ENCODE measurements at regions not wholly inside any gene's neighbourhood (a gene's known extent, or its start where the extent isn't known, plus 50 kb on each side); places are given as distances from the start of the nearest gene placed in this dataset.

DNA sequence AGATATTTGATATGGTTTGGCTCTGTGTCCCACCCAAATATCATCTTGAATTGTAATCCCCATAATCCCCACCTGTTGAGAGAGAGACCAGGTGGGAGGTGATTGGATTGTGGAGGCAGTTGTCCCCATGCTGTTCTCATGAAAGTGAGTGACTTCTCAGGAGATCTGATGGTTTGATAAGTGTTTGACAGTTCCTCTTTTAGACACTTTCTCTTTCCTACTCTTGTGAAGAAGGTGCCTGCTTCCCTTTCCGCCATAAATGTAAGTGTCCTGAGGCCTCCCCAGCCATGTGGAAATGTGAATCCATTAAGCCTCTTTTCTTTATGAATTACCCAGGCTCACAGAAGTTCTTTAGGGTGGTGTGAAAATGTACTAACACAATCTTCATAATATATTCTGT is 1404.0 kb upstream of the ADGRB3 start:
- intact Hi-C loops (cut with DNase I), result no loop called here
- H3K27ac ChIP-seq, result no peak overlapping the region
- H3K4me3 ChIP-seq, result no peak overlapping the region
- no peaks in the 10 kb centered on the region for H3K36me3 ChIP-seq
- DNase-seq (ENCODE audit: extremely low spot score in 2 of 2), result no peak
- no peaks in the 10 kb centered on the region for H3K9me3 ChIP-seq
- H3K27me3 ChIP-seq, result no peaks in the 10 kb centered on the region
- TF ChIP-seq, protein P1, sequence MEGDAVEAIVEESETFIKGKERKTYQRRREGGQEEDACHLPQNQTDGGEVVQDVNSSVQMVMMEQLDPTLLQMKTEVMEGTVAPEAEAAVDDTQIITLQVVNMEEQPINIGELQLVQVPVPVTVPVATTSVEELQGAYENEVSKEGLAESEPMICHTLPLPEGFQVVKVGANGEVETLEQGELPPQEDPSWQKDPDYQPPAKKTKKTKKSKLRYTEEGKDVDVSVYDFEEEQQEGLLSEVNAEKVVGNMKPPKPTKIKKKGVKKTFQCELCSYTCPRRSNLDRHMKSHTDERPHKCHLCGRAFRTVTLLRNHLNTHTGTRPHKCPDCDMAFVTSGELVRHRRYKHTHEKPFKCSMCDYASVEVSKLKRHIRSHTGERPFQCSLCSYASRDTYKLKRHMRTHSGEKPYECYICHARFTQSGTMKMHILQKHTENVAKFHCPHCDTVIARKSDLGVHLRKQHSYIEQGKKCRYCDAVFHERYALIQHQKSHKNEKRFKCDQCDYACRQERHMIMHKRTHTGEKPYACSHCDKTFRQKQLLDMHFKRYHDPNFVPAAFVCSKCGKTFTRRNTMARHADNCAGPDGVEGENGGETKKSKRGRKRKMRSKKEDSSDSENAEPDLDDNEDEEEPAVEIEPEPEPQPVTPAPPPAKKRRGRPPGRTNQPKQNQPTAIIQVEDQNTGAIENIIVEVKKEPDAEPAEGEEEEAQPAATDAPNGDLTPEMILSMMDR (IDR thresholded peaks at IDR 0.05), result no peak
- no peak for TF ChIP-seq POLR2A (IDR thresholded peaks at IDR 0.05)
- no peak for TF ChIP-seq POLR2AphosphoS5 (IDR thresholded peaks at IDR 0.05; ENCODE audit: insufficient read depth in 1 of 2, low read depth in 1 of 2)
- H3K4me1 ChIP-seq, result no peaks in the 10 kb centered on the region

DNA sequence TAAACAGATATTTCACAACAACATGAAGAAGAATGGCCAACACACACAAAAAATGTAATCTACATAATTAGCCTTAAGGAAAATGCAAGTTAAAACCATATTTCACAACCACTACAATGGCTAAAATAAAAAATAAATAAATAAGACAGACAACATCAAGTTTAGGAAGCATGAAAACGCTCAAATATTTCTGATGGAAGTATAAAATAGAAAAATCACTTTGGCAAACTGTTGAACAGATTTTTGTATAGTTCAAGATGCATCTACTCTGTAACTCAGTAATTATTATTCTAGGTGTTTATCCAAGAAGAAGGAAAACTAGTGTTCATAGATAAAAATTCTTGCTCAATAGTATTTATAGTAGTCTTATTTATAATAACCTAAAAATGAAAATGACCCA is 1410.1 kb upstream of the ADGRB3 start:
- TF ChIP-seq POLR2AphosphoS5 (IDR thresholded peaks at IDR 0.05; ENCODE audit: insufficient read depth in 1 of 2, low read depth in 1 of 2) (no peak), POLR2A (IDR thresholded peaks at IDR 0.05) (no peak)
- TF ChIP-seq, protein P1 (IDR thresholded peaks at IDR 0.05), result no peak
- no peak for DNase-seq (ENCODE audit: extremely low spot score in 2 of 2)
- Histone ChIP-seq H3K36me3 (no peaks in the 10 kb centered on the region), H3K9me3 (no peaks in the 10 kb centered on the region), H3K27me3 (no peaks in the 10 kb centered on the region), H3K4me3 (no peak overlapping the region), H3K27ac (no peak overlapping the region), H3K4me1 (no peaks in the 10 kb centered on the region)
- intact Hi-C loops (cut with DNase I), result no loop called here

DNA sequence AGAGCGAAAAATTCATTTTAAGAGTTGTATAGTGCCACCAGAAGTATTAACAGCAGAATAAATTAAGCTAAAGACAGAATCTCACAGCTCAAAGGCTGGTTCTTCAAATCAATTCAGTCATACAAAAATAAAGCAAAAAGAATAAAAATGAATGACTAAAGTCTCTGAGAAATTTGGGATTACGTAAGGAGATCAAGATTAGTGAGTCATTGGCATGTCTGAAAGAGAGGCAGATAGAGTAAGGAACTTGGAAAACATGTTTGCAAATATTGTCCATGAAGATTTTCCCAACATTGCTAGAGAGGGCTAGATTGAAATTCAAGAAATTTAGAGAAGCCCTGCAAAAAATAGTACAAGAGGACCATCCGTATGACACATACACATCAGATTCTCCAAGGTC is 1413.9 kb upstream of the ADGRB3 start:
- Histone ChIP-seq H3K36me3 (no peaks in the 10 kb centered on the region), H3K27me3 (no peaks in the 10 kb centered on the region), H3K4me1 (no peaks in the 10 kb centered on the region), H3K9me3 (no peaks in the 10 kb centered on the region), H3K4me3 (no peak overlapping the region), H3K27ac (no peak overlapping the region)
- TF ChIP-seq POLR2A (IDR thresholded peaks at IDR 0.05) (no peak), POLR2AphosphoS5 (IDR thresholded peaks at IDR 0.05; ENCODE audit: insufficient read depth in 1 of 2, low read depth in 1 of 2) (no peak)
- TF ChIP-seq, protein P1 (IDR thresholded peaks at IDR 0.05), result no peak
- intact Hi-C loops (cut with DNase I), result no loop called here
- DNase-seq (ENCODE audit: extremely low spot score in 2 of 2), result no peak

DNA sequence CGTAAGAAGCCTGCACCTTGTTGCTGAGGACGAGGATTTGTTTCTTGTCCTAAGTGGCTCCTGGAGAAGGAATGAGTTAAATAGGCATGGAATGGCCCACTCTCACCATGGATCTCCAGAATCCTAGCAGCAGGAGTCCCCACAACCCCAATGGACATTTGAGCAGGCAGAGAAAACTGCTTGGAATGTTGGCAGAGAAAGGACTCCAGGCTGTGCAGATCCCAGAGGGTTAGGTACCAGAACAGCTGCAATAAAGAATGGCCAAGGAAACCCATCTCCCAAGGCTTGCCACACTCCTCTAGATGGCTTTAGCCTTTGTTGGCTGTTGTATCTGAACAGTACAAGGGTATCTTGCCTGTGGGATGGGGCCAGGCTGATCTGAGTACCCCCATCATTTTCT is 1415.7 kb upstream of the ADGRB3 start:
- no peak for DNase-seq (ENCODE audit: extremely low spot score in 2 of 2)

DNA sequence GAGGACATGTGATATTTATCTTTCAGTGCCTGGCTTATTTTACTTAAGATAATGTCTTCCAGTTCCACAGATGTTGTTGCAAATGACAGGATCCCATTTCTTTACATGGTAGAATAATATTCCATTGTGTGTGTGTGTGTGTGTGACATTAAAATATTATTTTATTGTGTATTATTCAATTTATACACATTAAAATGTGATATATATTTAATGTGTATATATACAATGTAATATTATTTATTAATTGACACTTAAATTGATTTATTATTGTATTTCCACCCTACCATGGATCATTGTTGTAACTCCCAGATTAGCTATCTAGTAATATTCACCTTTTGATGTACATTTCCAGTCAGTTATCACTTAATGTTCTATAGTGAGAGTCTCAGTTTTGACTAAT is 1422.5 kb upstream of the ADGRB3 start:
- Histone ChIP-seq H3K4me3 (no peak overlapping the region), H3K27ac (no peak overlapping the region), H3K9me3 (no peaks in the 10 kb centered on the region), H3K36me3 (no peaks in the 10 kb centered on the region), H3K27me3 (no peaks in the 10 kb centered on the region), H3K4me1 (no peaks in the 10 kb centered on the region)
- intact Hi-C loops (cut with DNase I), result no loop called here
- DNase-seq (ENCODE audit: extremely low spot score in 2 of 2), result no peak
- no peak for TF ChIP-seq POLR2AphosphoS5 (IDR thresholded peaks at IDR 0.05; ENCODE audit: insufficient read depth in 1 of 2, low read depth in 1 of 2)
- TF ChIP-seq, protein P1 (IDR thresholded peaks at IDR 0.05), result no peak

More for the DNA sequence above, 1415.7 kb upstream of the ADGRB3 start:
- no peaks in the 10 kb centered on the region for H3K36me3 ChIP-seq
- intact Hi-C loops (cut with DNase I), result no loop called here
- no peak overlapping the region for H3K4me3 ChIP-seq
- no peaks in the 10 kb centered on the region for H3K9me3 ChIP-seq
- TF ChIP-seq POLR2AphosphoS5 (IDR thresholded peaks at IDR 0.05; ENCODE audit: insufficient read depth in 1 of 2, low read depth in 1 of 2), result no peak
- TF ChIP-seq, protein P1 (IDR thresholded peaks at IDR 0.05), result no peak
- TF ChIP-seq POLR2A (IDR thresholded peaks at IDR 0.05), result no peak
- no peaks in the 10 kb centered on the region for H3K4me1 ChIP-seq
- H3K27ac ChIP-seq, result no peak overlapping the region
- no peaks in the 10 kb centered on the region for H3K27me3 ChIP-seq

Data from vagina (tissue), 2 donors.